Ishikawa (cell line): ENCODE measurements at regions not wholly inside any gene's neighbourhood (a gene's known extent, or its start where the extent isn't known, plus 50 kb on each side); places are given as distances from the start of the nearest gene placed in this dataset.

Source experiments
- CEBPB ChIP-seq: IDR thresholded peaks from 2 replicates; pipeline ENCODE4 v1.6.1; 2012
- CREB1 ChIP-seq: IDR thresholded peaks from 2 replicates; pipeline ENCODE4 v1.6.1; 2012; ENCODE audit warnings: low read depth
- EGR1 ChIP-seq: IDR thresholded peaks from 2 replicates; pipeline ENCODE4 v1.6.1; 2012
- EP300 ChIP-seq: IDR thresholded peaks from 2 replicates; pipeline ENCODE4 v1.6.1; 2012; ENCODE audit warnings: borderline replicate concordance
- FOXM1 ChIP-seq: IDR thresholded peaks from 2 replicates; pipeline ENCODE4 v1.6.1; 2012; ENCODE audit warnings: low read depth, borderline replicate concordance
- MAX ChIP-seq: IDR thresholded peaks from 2 replicates; pipeline ENCODE4 v1.6.1; 2012
- NFIC ChIP-seq: IDR thresholded peaks from 2 replicates; pipeline ENCODE4 v1.6.1; 2012
- RAD21 ChIP-seq: IDR thresholded peaks from 2 replicates; pipeline ENCODE4 v1.6.1; 2012; ENCODE audit warnings: low read depth
- REST ChIP-seq: IDR thresholded peaks from 2 replicates; pipeline ENCODE4 v1.6.1; 2012; ENCODE audit warnings: low read depth, mild to moderate bottlenecking
- TAF1 ChIP-seq: IDR thresholded peaks from 2 replicates; pipeline ENCODE4 v1.6.1; 2012; ENCODE audit warnings: low read depth, mild to moderate bottlenecking
- TCF12 ChIP-seq: IDR thresholded peaks from 2 replicates; pipeline ENCODE4 v1.6.1; 2012; ENCODE audit warnings: low read depth
- TEAD4 ChIP-seq: IDR thresholded peaks from 2 replicates; pipeline ENCODE4 v1.6.1; 2012
- USF1 ChIP-seq: IDR thresholded peaks from 2 replicates; pipeline ENCODE4 v1.6.1; 2012
- YY1 ChIP-seq: IDR thresholded peaks from 2 replicates; pipeline ENCODE4 v1.6.1; 2012; ENCODE audit warnings: low read depth
- ZBTB7A ChIP-seq: IDR thresholded peaks from 2 replicates; pipeline ENCODE4 v1.6.1; 2012; ENCODE audit warnings: low read depth

- no peak for TF ChIP-seq NFIC
- no peak for TF ChIP-seq CEBPB
- no peak for TF ChIP-seq TCF12
- no peak for TF ChIP-seq REST
- no peak for TF ChIP-seq USF1
- no peak for TF ChIP-seq EGR1
- no peak for TF ChIP-seq EP300
- no peak for TF ChIP-seq CREB1
- no peak for TF ChIP-seq YY1
- no peak for TF ChIP-seq FOXM1
- TF ChIP-seq MAX: no peak
- TF ChIP-seq RAD21: no peak
- no peak for TF ChIP-seq TEAD4
- TF ChIP-seq ZBTB7A: no peak
- no peak for TF ChIP-seq TAF1
Observed at GRCh38 chr2:41894563-41895333, 153.1 kb upstream of the PKDCC start.

GRCh38 chr2:41895334-41895664, 152.5 kb upstream of the PKDCC start:
- TF ChIP-seq CREB1 (no peak), CEBPB (no peak), FOXM1 (no peak), TAF1 (no peak), USF1 (no peak), RAD21 (no peak), ZBTB7A (no peak), EP300 (no peak), REST (no peak), MAX (no peak), YY1 (no peak), TCF12 (no peak), NFIC (no peak), EGR1 (no peak), TEAD4 (no peak)

- TF ChIP-seq YY1 (no peak), NFIC (no peak), FOXM1 (no peak), RAD21 (no peak), CREB1 (no peak), REST (no peak)
Observed at GRCh38 chr2:41896186-41896846, 151.5 kb upstream of the PKDCC start.

GRCh38 chr2:41899189-41899588, 148.6 kb upstream of the PKDCC start:
- no peak for TF ChIP-seq FOXM1
- TF ChIP-seq YY1: no peak
- no peak for TF ChIP-seq CREB1
- no peak for TF ChIP-seq ZBTB7A
- no peak for TF ChIP-seq NFIC
